Neural crest cell (in vitro differentiated cells): ENCODE measurements at regions not wholly inside any gene's neighbourhood (a gene's known extent, or its start where the extent isn't known, plus 50 kb on each side); places are given as distances from the start of the nearest gene placed in this dataset.

Experiments used
- DNase-seq: peaks from one replicate; pipeline ENCODE4 v3.0.0; 2021; ENCODE audit warnings: low read depth, mixed read lengths, low spot score
- H3K27ac Mint-ChIP-seq: one replicate; pipeline ENCODE4 v1.8.0; 2021; ENCODE audit warnings: mild to moderate bottlenecking, mixed read lengths; ENCODE audit not compliant: unreplicated experiment
- H3K27me3 Mint-ChIP-seq: 2 replicates; pipeline ENCODE4 v1.8.0; 2021; ENCODE audit warnings: low read depth, mild to moderate bottlenecking, mixed read lengths
- H3K36me3 Mint-ChIP-seq: 2 replicates; pipeline ENCODE4 v1.8.0; 2021; ENCODE audit warnings: low read depth, mild to moderate bottlenecking, mixed read lengths
- H3K4me1 Mint-ChIP-seq: 2 replicates; pipeline ENCODE4 v1.8.0; 2021; ENCODE audit warnings: mixed read lengths
- H3K4me3 Mint-ChIP-seq: one replicate; pipeline ENCODE4 v1.8.0; 2021; ENCODE audit warnings: mild to moderate bottlenecking, mixed read lengths
- H3K9me3 Mint-ChIP-seq: 2 replicates; pipeline ENCODE4 v1.8.0; 2021; ENCODE audit warnings: mixed read lengths
- TF ChIP-seq, protein P1 (sequence below): fragments of 200-600 bp; sonication (generic); conservative IDR thresholded peaks from 2 replicates; pipeline ENCODE4 v1.5.0; 2021; ENCODE audit warnings: antibody characterized with exemption, mild to moderate bottlenecking

DNA sequence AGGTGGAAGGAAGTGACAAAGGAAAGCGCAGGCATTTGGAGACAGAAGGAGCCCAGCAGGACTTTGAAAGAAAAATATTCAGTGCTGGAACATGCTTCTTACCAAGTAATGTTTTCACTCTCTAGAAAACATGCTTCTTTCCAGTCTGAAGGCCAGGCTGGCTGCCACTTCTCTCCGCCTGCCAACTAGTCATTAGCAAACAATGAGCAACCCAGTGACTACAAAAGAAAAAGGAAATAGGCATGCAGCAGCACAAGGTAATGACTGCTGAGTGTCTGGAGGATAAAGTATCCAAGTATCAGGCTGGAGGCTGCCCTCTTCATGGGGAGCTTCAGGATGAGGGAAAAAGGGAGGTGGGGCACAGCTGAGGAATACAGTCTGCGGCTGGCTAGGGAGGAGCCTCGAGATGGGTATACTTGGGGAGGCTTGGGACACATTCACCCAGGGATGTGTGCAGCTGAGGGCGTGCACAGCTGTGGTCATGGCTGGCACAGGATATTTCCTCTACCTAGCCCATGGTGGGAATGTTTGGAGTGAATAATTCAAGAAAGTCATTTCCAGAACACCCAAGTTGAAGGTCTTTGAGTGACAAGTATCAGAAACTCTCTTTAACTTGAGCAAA is 161.5 kb upstream of the KIF2A start:
- H3K27ac Mint-ChIP-seq, result no peak overlapping the region
- H3K4me3 Mint-ChIP-seq, result no peak overlapping the region
- TF ChIP-seq, protein P1, sequence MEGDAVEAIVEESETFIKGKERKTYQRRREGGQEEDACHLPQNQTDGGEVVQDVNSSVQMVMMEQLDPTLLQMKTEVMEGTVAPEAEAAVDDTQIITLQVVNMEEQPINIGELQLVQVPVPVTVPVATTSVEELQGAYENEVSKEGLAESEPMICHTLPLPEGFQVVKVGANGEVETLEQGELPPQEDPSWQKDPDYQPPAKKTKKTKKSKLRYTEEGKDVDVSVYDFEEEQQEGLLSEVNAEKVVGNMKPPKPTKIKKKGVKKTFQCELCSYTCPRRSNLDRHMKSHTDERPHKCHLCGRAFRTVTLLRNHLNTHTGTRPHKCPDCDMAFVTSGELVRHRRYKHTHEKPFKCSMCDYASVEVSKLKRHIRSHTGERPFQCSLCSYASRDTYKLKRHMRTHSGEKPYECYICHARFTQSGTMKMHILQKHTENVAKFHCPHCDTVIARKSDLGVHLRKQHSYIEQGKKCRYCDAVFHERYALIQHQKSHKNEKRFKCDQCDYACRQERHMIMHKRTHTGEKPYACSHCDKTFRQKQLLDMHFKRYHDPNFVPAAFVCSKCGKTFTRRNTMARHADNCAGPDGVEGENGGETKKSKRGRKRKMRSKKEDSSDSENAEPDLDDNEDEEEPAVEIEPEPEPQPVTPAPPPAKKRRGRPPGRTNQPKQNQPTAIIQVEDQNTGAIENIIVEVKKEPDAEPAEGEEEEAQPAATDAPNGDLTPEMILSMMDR, result no peak
- no peak for DNase-seq
- peaks cover 6% of the 10 kb centered on the region for H3K4me1 Mint-ChIP-seq
- H3K9me3 Mint-ChIP-seq, result no peaks in the 10 kb centered on the region
- peaks cover 21% of the 10 kb centered on the region for H3K27me3 Mint-ChIP-seq
- no peaks in the 10 kb centered on the region for H3K36me3 Mint-ChIP-seq

GRCh38 chr5:62149879-62150278 is 156.1 kb upstream of the KIF2A start:
- peaks cover 3% of the 10 kb centered on the region for H3K36me3 Mint-ChIP-seq
- no peak overlapping the region for H3K27ac Mint-ChIP-seq
- H3K27me3 Mint-ChIP-seq, result peaks cover 7% of the 10 kb centered on the region
- H3K4me1 Mint-ChIP-seq, result peaks cover 15% of the 10 kb centered on the region
- DNase-seq, result no peak
- TF ChIP-seq, protein P1, result no peak
- H3K9me3 Mint-ChIP-seq, result peaks cover 10% of the 10 kb centered on the region
- H3K4me3 Mint-ChIP-seq, result no peak overlapping the region

DNA sequence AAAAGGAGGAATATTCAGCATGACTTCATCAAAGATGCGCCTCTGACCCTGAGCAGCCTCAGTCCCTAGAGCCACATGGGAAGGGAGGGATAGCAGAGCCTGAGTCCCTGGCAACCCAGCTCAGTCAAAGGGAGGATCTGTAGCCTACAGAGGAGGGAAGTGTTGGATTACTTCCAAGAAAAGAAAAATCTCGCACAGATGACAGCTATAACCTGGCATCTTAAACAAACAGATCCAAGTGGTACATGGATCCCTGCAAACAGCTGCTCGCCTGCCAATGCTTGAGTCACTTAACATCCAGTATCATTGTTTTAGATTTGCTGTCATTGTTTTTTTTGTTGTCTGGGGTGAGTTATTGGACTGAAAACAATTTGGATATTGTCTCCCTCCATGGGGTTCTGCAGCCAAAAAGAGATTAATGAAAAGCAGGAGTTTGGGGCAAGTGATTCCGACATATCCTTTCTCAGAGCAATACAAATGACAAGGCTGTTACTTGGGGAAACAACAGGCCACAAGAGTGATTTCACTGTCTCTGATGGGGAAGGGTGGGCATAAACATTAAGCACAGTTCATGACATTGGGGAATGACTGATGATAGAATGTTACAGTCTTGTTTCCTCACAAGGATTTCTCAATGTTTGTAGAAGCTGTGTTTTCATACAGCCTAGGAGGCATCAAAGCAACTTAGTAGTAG is 153.5 kb upstream of the KIF2A start:
- Mint-ChIP-seq H3K27me3 (no peaks in the 10 kb centered on the region), H3K36me3 (peaks cover 8% of the 10 kb centered on the region), H3K4me3 (no peak overlapping the region), H3K4me1 (peaks cover 15% of the 10 kb centered on the region), H3K27ac (no peak overlapping the region), H3K9me3 (peaks cover 23% of the 10 kb centered on the region)
- no peak for DNase-seq
- TF ChIP-seq, protein P1, result no peak

GRCh38 chr5:62154758-62155157 is 151.2 kb upstream of the KIF2A start:
- TF ChIP-seq, protein P1, result no peak
- Mint-ChIP-seq H3K27ac (no peak overlapping the region), H3K4me3 (no peak overlapping the region), H3K36me3 (peaks cover 8% of the 10 kb centered on the region), H3K27me3 (no peaks in the 10 kb centered on the region), H3K9me3 (peaks cover 25% of the 10 kb centered on the region), H3K4me1 (peaks cover 15% of the 10 kb centered on the region)
- no peak for DNase-seq

DNA sequence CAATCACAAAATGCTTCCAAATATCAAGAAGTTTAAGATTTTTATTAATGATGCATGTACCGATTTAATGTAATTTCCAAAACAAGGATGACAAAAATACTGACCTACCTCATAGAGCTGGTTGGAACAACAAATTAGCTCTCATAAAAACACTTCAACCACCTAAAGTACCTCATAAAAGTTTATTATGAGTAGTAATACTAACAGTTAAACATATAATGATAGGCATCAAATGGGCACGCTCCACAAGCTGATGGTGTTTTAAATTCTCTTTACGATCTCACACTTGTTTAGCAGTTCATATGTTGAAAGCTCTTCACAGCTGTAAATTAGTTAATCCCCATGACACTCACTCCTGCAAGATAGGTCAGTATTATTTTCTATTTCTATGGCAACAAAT is 150.0 kb upstream of the KIF2A start:
- H3K4me1 Mint-ChIP-seq, result peaks cover 14% of the 10 kb centered on the region
- H3K9me3 Mint-ChIP-seq, result peaks cover 28% of the 10 kb centered on the region
- H3K27ac Mint-ChIP-seq, result no peak overlapping the region
- DNase-seq, result no peak
- H3K4me3 Mint-ChIP-seq, result no peak overlapping the region
- TF ChIP-seq, protein P1, result no peak
- H3K27me3 Mint-ChIP-seq, result no peaks in the 10 kb centered on the region
- peaks cover 8% of the 10 kb centered on the region for H3K36me3 Mint-ChIP-seq
